ENCODE measurements at regions not wholly inside any gene's neighbourhood (a gene's known extent, or its start where the extent isn't known, plus 50 kb on each side); places are given as distances from the start of the nearest gene placed in this dataset.

GRCh38 chr12:46457958-46458357 is 85.4 kb upstream of the SLC38A2 start:
- Histone ChIP-seq H3K4me2 (ENCODE audit: insufficient read depth in 1 of 2, low read depth in 2 of 2, low read length in 2 of 2) (no peak overlapping the region), H3K9me3 (ENCODE audit: insufficient read depth in 2 of 2, low read depth in 1 of 2, low read length in 1 of 2) (no peaks in the 10 kb centered on the region), H3K56ac (replicated peaks; ENCODE audit: insufficient read length, low read depth, low read length) (no peak overlapping the region), H2BK120ac (replicated peaks; ENCODE audit: low read depth, low read length) (no peak overlapping the region), H2BK12ac (ENCODE audit: low read depth, low read length) (no peak overlapping the region), H3K27ac (ENCODE audit: low read depth, low read length) (no peak overlapping the region), H4K5ac (ENCODE audit: insufficient read length, low read depth, low read length) (no peak overlapping the region), H3K79me2 (ENCODE audit: control insufficient read depth in 1 of 2, insufficient read depth in 2 of 2, low read length in 2 of 2) (no peaks in the 10 kb centered on the region), H3K4me1 (replicated peaks in 1 of 4; ENCODE audit: control insufficient read depth in 3 of 4, insufficient read depth in 4 of 4, low read length in 3 of 4) (peaks cover 0 to 10% (median 3%) of the 10 kb centered on the region in 4 experiments; a peak in 4 of 7 replicates), H3K23ac (ENCODE audit: insufficient read length) (no peak overlapping the region), H3K18ac (ENCODE audit: extremely low read depth, low read length) (no peak overlapping the region), H2BK15ac (ENCODE audit: low read length) (no peak overlapping the region), H2BK20ac (ENCODE audit: low read length) (no peak overlapping the region), H2BK5ac (ENCODE audit: low read depth, low read length) (no peak overlapping the region), H2AK5ac (ENCODE audit: low read depth, low read length) (no peak overlapping the region), H3K36me3 (ENCODE audit: control insufficient read depth in 2 of 4, insufficient read depth in 4 of 4, low read length in 3 of 4) (no peaks in the 10 kb centered on the region), H3K27me3 (replicated peaks in 1 of 4; ENCODE audit: control insufficient read depth in 3 of 4, extremely low read depth in 1 of 4, insufficient read depth in 3 of 4, low read length in 3 of 4) (no peaks in the 10 kb centered on the region), H3K23me2 (ENCODE audit: low read depth, low read length) (no peaks in the 10 kb centered on the region), H3K14ac (ENCODE audit: insufficient read length) (no peak overlapping the region), H2AFZ (ENCODE audit: low read length) (no peak overlapping the region), H4K91ac (replicated peaks; ENCODE audit: insufficient read length, low read length) (no peak overlapping the region), H3K4ac (replicated peaks; ENCODE audit: insufficient read length, low read depth, low read length) (no peak overlapping the region), H4K20me1 (replicated peaks in 1 of 2; ENCODE audit: control insufficient read depth in 1 of 2, insufficient read depth in 2 of 2, low read length in 2 of 2) (no peaks in the 10 kb centered on the region), H3K79me1 (ENCODE audit: low read depth, low read length) (no peaks in the 10 kb centered on the region), H3K9ac (replicated peaks in 1 of 4; ENCODE audit: extremely low read depth in 1 of 4, low read depth in 3 of 4, low read length in 3 of 4) (no peak overlapping the region), H4K8ac (ENCODE audit: extremely low read depth, insufficient read depth, low read length) (no peak overlapping the region), H3K4me3 (ENCODE audit: extremely low read depth in 1 of 4, insufficient read depth in 2 of 4, low read depth in 3 of 4, low read length in 4 of 4) (no peak overlapping the region)
- FAIRE-seq (no peak), DNase-seq (ENCODE audit: low read depth in 1 of 2, low spot score in 2 of 2) (no peak)
- TF ChIP-seq EGR1 (IDR thresholded peaks at IDR 0.05; ENCODE audit: borderline replicate concordance, low read depth, low read length) = no peak
- no peak for TF ChIP-seq YY1 (IDR thresholded peaks at IDR 0.05; ENCODE audit: low read depth, low read length)
- no peak for TF ChIP-seq RAD21 (IDR thresholded peaks at IDR 0.05 in 1 of 2, conservative IDR thresholded peaks at IDR 0.05 in 1 of 2; ENCODE audit: low read depth in 2 of 2, low read length in 2 of 2)
- no peak for TF ChIP-seq POLR2A (IDR thresholded peaks at IDR 0.05; ENCODE audit: control extremely low read depth in 1 of 2, low read depth in 2 of 2, low read length in 2 of 2)
- TF ChIP-seq NRF1 (IDR thresholded peaks at IDR 0.05; ENCODE audit: low read depth, low read length) = no peak
- TF ChIP-seq KDM4A (IDR thresholded peaks at IDR 0.05; ENCODE audit: low read depth, low read length, severe bottlenecking) = no peak
- no peak for TF ChIP-seq CTBP2 (IDR thresholded peaks at IDR 0.05; ENCODE audit: borderline replicate concordance, insufficient read depth, insufficient read length, low read length)
- POLR2A ChIA-PET (ENCODE audit: partially characterized antibody) = interaction anchor here (0.6 kb wide), 1 partner anchor 22 kb away, joined by 3 read pairs; no protein-coding TSS in a partner anchor
- 88% methylated on average over 2 of the region's 2 CpGs; no CpG with 5 or more reads in 1 of the 2 experiments for WGBS, 2 experiments (ENCODE audit: extremely low coverage in 1 of 2, insufficient coverage in 1 of 2, insufficient read length in 1 of 2, insufficient replicate concordance in 2 of 2, low coverage in 1 of 2, low lambda C conversion rate in 2 of 2, missing lambda C conversion rate in 1 of 2)
- CTCF ChIA-PET (ENCODE audit: partially characterized antibody) = no interaction called here
